ENCODE measurements at regions not wholly inside any gene's neighbourhood (a gene's known extent, or its start where the extent isn't known, plus 50 kb on each side); places are given as distances from the start of the nearest gene placed in this dataset.
"Not testable (repeated sequence)": the region's sequence is repeated elsewhere in the genome, so short reads cannot be mapped to it uniquely, and the experiment has no call there.

DNA sequence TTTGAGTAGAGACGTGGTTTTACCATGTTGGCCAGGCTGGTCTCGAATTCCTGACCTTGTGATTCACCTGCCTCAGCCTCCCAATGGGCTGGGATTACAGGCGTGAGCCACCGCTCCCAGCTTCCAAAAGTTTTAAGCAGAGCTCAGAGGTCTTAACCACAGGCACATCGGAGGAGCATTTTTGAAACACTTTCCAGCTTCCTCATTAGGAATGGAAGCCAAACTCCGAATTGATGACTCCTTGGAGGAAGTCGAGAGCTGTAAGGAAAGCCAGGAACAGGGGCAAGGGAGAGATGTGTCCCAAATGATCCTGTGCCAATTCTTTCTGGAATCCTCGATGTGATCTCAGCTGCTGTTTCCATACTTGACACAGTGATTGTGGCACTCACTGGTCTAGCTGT lies 56.2 kb upstream of the CCZ1B start:
- DNase-seq (ENCODE audit: low read depth in 2 of 2), result not testable (repeated sequence)

DNA sequence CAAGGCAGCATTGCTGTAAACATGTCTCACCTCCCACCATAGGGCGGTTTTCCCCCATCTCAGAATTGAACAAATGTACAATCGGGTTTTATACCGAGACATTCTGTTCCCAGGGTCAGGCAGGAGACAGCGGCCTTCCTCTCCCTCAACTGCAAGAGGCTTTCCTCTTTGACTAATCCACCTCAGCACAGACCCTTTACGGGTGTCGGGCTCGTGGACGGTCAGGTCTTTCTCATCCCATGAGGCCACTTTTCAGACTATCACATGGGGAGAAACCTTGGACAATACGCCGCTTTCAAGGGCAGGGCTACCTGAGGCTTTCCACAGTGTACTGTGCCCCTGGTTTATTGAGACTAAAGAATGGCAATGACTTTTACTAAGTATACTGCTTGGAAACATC lies 57.7 kb upstream of the CCZ1B start:
- DNase-seq (ENCODE audit: low read depth in 2 of 2), result not testable (repeated sequence)

GRCh38 chr7:6886198-6886597 lies 60.1 kb upstream of the CCZ1B start:
- DNase-seq (ENCODE audit: low read depth in 2 of 2), result no peak

DNA sequence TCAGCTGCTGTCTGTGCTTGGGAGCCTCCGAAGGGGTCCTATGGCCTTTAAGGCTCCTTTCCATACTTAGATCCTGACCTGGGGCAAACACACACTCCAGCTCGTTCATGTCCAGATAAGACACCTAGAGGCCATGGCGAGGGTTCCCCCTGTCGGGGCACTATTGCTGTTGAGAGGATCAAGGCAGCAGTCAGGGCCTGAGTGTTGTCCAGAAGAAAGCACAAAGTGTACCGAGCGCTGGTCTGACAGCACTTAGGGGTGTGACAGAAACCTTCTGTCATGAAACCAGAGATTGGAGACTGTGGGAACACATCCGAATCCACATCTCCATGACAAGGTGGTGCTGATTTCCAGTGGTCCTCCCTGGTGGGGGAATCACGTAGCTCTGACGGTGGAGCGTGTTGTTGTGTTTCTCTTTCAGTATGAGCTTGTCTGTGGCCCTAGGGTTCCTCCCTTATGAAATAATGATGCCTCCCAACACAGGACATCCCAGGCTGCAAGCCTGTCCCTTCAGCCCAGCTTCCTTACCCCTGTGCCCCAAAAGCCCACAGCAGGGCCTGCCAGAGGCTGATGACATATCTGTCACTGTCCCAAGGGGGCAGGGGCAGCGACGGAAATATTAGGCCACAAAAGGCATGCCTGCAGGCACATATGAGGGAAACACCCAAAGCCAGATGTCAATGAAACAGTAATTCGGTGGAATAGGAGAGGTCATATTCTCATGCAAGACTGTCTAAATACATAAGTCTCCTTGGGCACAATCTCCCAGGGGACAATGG lies 62.4 kb upstream of the CCZ1B start:
- not testable (repeated sequence) for DNase-seq (ENCODE audit: low read depth in 2 of 2)

- DNase-seq (ENCODE audit: low read depth in 2 of 2), result no peak
These were observed 63.3 kb upstream of the CCZ1B start for GRCh38 chr7:6889252-6889812.

- not testable (repeated sequence) for DNase-seq (ENCODE audit: low read depth in 2 of 2)
These were observed 76.0 kb upstream of the CCZ1B start for GRCh38 chr7:6902097-6902518.

DNA sequence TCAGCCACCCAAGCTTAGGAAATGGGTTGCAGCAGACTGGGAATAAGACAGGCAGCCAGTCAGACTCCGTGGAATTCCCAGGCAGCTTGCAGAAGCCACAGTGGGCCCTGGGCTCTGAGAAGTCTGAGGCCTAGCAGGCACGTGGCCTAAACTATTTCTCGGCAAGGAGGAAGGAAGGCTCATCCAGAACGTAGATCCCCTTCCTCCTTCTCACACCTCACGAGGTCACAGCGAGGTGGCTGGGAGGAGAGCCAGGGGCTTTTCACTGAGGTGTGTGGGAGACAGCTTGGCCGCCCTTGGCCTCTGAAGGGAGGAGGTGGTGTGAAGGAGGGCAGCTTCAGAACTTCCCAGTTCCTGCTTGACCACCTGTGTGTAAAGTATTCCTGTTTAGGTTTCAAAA lies 77.2 kb upstream of the CCZ1B start:
- DNase-seq (ENCODE audit: low read depth in 2 of 2), result not testable (repeated sequence)

DNA sequence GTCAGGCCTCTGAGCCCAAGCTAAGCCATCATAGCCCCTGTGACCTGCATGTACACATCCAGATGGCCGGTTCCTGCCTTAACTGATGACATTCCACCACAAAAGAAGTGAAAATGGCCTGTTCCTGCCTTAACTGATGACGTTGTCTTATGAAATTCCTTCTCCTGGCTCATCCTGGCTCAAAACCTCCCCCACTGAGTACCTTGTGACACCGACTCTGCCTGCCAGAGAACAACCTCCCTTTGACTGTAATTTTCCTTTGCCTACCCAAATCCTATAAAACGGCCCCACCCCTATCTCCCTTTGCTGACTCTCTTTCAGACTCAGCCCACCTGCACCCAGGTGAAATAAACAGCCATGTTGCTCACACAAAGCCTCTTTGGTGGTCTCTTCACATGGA lies 77.7 kb upstream of the CCZ1B start:
- not testable (repeated sequence) for DNase-seq (ENCODE audit: low read depth in 2 of 2)

GRCh38 chr7:6917258-6917657 lies 91.2 kb upstream of the CCZ1B start:
- DNase-seq (ENCODE audit: low read depth in 2 of 2), result no peak

GRCh38 chr7:6919169-6919568 lies 93.1 kb upstream of the CCZ1B start:
- not testable (repeated sequence) for DNase-seq (ENCODE audit: low read depth in 2 of 2)

- DNase-seq (ENCODE audit: low read depth in 2 of 2), result not testable (repeated sequence)
These were observed 98.4 kb upstream of the CCZ1B start for GRCh38 chr7:6924523-6924922.

DNA sequence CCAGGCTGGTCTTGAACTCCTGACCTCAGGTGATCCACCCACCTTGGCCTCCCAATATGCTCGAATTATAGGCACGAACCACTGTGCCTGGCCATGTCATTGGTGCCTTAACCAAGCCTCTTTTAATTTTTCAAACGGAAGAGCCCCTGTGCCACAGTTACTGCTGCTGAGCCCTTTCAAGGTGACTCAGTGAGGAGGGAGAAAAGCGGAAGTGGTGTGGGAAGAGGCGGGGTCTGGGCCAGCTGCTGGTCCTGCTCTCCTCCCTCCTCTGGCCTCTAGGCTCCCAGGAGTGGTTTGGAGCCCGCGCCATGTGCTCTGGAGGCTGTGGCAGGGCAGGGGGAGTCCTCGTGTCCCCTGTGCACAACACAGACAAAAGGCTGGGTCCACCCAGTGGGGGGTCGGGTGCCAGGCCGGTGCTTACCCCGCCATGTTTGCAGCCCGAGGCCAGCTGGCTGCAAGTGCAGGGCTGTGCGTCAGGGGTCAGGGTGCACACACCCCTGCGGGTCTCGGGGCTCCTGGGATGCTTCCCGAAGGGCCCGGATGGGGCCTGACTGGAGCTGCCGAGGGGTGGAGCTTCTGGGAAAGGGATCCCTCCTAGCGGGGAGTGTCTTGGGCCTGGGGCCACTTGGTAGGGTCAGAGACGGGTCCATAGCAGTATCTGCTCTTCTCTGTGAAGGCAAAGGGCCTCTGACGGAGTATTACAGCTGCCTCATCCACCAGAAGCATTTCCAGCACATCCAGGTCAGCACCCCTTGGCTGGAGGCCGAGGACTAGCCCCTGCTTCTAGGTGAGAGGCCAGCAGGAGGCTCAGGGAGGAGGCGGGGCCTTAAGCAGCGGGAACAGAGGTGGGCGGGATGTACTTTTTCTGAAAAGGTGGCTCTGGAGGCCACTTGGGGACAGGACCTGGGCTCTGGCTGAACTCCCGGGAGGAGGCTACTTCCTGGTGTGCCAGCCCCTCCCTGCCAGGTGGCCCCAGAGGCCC lies 100.4 kb upstream of the CCZ1B start:
- DNase-seq (ENCODE audit: low read depth in 2 of 2), result not testable (repeated sequence)

DNA sequence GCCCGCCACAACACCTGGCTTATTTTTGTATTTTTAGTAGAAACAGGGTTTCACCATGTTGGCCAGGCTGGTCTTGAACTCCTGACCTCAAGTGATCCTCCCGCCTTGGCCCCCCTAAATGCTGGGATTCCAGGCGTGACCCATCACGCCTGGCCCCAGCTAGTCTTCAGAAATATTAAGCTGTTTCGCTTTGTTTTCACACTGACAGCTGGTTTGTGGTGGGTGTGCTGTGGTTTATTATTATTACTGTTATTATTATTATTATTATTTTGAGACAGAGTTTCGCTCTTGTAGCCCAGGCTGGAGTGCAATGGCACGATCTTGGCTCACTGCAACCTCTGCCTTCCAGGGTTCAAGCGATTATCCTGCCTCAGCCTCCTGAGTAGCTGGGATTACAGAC lies 101.6 kb upstream of the CCZ1B start:
- not testable (repeated sequence) for DNase-seq (ENCODE audit: low read depth in 2 of 2)

DNA sequence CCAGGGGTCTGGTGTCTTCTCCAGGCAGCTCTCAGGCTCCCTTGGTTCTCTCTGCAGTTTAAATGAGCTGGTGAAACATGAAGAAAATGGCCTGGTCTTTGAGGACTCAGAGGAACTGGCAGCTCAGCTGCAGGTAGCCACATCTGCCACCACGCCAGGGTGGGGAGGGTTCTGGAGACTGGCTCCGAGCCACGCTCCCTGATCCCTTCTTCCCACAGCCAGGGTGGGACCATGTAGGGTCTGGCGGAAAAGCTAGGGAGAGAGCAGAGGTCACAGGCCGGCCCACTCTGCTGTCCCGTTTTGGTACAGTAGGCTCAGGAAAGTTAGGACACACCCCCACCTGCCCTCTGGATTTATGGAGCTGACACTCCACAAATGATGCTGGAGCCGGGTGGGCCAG lies 103.5 kb upstream of the CCZ1B start:
- DNase-seq (ENCODE audit: low read depth in 2 of 2), result not testable (repeated sequence)

DNA sequence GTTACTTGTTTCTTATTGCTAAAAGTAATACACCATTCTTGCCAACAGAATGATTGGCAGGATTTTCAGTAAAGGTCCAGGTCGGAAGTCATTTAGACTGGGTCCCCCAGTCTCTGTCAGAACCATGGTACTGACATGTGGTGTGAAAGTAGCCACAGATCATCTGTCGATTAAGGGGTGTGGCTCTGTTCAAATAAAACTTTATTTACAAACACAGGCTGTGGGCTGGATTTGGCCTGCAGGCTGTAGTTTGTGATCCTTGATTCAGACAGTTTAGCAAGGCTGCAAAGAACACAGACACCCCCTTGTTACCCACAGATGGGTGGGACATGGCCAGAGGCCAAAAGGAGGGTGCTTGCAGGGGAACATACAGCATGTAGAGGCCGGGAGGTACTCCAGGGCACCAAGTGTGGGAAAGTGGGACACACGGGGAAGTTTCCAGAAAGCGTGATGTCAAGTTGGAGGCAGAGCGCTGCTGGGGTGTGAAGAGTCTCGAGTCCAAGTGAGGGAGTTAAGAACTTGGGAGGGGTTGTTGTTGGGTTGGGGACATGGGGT lies 104.1 kb upstream of the CCZ1B start:
- not testable (repeated sequence) for DNase-seq (ENCODE audit: low read depth in 2 of 2)

- not testable (repeated sequence) for DNase-seq (ENCODE audit: low read depth in 2 of 2)
These were observed 104.7 kb upstream of the CCZ1B start for GRCh38 chr7:6930787-6931186.

DNA sequence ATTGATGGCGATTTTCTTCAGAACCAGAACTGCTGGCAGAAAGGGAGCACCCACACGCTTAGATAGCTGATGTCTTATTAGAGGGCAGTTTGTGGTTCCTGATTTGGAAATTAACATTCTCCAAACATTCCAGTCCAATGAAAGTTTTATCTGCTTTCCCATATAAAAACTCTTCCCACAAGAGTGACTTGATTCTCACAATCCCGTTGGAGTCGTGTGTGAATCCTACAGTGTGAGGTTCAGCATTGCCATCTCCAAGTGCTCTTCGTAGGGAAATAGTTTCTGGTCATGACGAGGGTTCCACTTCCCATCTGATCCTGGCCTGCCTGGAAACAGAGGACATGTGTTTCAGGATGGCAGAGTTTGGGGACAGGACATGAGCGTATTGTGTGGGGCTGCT lies 105.4 kb upstream of the CCZ1B start:
- not testable (repeated sequence) for DNase-seq (ENCODE audit: low read depth in 2 of 2)

DNA sequence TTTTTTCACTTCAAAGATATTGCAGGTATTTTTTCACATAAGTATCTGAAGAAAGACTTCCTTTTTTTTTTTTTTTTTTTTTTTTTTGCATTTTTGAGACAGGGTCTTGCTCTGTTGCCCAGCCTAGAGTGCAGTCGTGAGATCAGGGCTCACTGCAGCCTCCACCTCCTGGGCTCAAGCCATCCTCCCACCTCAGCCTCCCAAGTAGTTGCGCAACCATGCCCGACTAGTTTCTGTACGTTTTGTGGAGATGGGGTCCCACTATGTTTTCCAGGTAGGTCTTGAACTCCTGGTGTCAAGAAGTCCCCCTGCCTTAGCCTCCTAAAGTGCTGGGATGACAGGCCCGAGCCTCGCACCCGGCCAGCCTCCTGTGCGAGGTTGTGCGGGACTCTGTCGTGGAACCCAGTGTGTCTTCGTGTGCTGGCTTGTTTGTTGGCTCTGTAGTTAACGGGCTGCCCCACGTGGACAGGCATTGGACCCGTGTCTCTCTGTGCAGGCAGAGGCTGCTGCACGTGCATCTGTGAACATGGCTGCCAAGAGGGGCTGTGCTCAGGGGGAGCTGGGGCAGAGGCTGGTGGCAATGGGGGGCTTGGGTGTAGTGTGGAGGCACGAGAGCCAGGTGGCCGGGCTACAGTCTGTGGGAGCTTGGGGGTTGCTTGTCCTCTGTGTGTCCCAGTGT lies 108.0 kb upstream of the CCZ1B start:
- DNase-seq (ENCODE audit: low read depth in 2 of 2), result not testable (repeated sequence)

DNA sequence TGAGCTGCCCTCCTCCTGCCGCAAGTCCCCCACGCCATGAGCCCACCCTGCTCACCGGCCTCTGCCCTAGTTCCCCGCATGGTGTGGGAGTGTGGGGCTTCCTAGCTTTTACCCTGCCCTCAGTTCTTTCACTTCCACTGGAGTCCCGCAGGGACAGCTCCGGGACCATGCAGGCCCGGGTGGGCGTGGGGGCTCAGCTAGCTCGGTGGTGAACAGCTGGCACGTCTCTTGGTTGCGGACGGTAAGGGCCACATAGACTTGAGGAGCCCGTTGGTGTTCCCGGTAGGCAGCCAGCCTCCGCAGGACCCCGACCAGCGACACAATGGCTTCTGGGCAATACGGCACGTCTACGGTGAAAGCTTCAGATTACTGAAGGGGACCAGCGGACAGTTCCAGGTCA lies 108.9 kb upstream of the CCZ1B start:
- no peak for DNase-seq (ENCODE audit: low read depth in 2 of 2)

DNA sequence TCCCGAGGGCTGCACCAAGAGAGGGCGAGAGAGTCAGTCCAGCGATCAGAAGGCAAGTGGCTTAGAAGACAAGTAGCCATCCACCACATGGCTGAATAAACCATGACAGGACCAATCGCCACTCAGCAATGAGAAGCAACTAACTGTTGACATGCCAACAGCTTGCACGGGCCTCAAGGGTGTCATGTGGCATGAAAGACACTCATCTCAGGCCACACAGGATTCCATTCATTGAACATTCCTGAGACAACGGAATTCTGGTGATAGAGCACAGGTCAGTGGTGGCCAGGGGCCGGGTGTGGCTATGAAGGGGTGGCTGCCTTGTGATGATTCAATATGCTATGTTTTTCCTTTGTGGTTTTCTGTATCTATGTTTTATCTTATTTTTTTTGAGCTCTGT lies 110.6 kb upstream of the CCZ1B start:
- DNase-seq (ENCODE audit: low read depth in 2 of 2), result not testable (repeated sequence)

DNA sequence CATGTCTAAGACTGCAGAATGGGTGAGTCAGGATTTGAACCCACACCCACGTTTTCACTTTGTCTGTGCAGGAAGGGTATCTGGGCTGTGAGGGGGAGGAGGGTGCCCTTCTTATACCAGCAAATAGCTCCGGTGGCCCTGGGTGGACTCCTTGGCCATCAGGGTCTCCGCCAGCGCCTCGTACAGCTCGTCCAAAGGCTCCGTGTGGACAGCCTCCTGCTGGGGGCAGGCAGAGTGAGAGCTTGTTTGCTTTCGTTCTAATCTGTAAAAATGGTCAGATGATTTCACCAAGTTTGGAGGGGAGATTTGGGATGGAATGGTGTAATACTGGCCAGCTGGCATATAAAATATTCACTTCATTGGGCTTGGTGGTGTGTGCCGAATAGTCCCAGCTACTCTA lies 111.7 kb upstream of the CCZ1B start:
- not testable (repeated sequence) for DNase-seq (ENCODE audit: low read depth in 2 of 2)

All from stimulated activated CD8-positive, alpha-beta memory T cell treated with anti-CD3 and anti-CD28 coated beads, Interleukin-7, amount 100 ng/mL, for 4 hours (primary cell).